ENCODE measurements at regions not wholly inside any gene's neighbourhood (a gene's known extent, or its start where the extent isn't known, plus 50 kb on each side); places are given as distances from the start of the nearest gene placed in this dataset.

DNA sequence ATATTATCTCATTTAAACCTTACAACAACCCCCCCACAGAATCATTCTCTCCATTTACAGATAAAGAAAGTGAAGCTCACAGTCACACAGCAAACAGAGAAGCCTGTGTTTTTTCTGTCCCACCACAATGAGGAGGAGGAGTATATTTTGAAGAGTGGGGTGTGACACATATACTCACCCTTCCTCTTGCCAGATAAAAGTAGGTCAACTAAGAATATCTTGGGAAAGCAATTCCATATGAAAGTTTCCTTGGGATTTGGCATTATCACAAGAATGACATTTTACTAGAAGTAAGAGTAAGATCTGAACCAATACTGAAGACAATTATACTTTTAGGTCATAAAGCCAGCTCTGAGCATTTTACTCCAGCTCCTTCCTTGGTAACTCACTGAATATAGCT is 287.5 kb upstream of the HTR2A start:
- Mint-ChIP-seq H3K4me3 (no peak overlapping the region), H3K9me3 (no peaks in the 10 kb centered on the region; the same call in 1 of the 2 replicates), H3K4me1 (ENCODE audit: low read depth) (peaks cover 21% of the 10 kb centered on the region; the same call in 1 of the 2 replicates), H3K27me3 (ENCODE audit: insufficient read depth) (no peaks in the 10 kb centered on the region), H3K36me3 (ENCODE audit: low read depth) (no peaks in the 10 kb centered on the region), H3K27ac (no peak overlapping the region)
- TF ChIP-seq, protein P1, sequence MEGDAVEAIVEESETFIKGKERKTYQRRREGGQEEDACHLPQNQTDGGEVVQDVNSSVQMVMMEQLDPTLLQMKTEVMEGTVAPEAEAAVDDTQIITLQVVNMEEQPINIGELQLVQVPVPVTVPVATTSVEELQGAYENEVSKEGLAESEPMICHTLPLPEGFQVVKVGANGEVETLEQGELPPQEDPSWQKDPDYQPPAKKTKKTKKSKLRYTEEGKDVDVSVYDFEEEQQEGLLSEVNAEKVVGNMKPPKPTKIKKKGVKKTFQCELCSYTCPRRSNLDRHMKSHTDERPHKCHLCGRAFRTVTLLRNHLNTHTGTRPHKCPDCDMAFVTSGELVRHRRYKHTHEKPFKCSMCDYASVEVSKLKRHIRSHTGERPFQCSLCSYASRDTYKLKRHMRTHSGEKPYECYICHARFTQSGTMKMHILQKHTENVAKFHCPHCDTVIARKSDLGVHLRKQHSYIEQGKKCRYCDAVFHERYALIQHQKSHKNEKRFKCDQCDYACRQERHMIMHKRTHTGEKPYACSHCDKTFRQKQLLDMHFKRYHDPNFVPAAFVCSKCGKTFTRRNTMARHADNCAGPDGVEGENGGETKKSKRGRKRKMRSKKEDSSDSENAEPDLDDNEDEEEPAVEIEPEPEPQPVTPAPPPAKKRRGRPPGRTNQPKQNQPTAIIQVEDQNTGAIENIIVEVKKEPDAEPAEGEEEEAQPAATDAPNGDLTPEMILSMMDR (IDR thresholded peaks at IDR 0.05) = no peak
- DNase-seq = no peak

DNA sequence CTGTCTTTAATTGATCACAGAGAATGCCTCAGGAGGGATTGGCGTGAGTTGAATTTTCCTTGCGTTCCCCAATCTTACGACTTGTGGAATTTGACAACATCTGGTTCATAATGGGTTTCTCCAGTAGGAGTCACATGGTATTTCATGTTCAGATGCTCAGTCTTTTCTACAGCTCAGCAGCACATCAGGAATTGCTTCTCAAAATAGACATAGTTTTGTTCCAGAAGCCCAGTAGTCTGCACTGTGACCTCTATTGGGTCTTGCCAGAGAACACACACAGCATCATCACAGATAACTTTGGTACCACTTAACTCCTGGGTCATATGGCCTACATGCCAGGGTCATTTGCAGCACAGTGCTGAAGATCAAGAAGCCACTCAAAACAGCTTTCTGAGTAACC is 282.5 kb upstream of the HTR2A start:
- H3K9me3 Mint-ChIP-seq = no peaks in the 10 kb centered on the region; the same call in 1 of the 2 replicates
- peaks cover 3% of the 10 kb centered on the region; the same call in 1 of the 2 replicates for H3K27me3 Mint-ChIP-seq (ENCODE audit: insufficient read depth)
- no peak overlapping the region for H3K27ac Mint-ChIP-seq
- DNase-seq = no peak
- TF ChIP-seq, protein P1 (IDR thresholded peaks at IDR 0.05) = no peak
- no peak overlapping the region for H3K4me3 Mint-ChIP-seq
- H3K36me3 Mint-ChIP-seq (ENCODE audit: low read depth) = no peaks in the 10 kb centered on the region
- H3K4me1 Mint-ChIP-seq (ENCODE audit: low read depth) = peaks cover 22% of the 10 kb centered on the region; the same call in 1 of the 2 replicates

DNA sequence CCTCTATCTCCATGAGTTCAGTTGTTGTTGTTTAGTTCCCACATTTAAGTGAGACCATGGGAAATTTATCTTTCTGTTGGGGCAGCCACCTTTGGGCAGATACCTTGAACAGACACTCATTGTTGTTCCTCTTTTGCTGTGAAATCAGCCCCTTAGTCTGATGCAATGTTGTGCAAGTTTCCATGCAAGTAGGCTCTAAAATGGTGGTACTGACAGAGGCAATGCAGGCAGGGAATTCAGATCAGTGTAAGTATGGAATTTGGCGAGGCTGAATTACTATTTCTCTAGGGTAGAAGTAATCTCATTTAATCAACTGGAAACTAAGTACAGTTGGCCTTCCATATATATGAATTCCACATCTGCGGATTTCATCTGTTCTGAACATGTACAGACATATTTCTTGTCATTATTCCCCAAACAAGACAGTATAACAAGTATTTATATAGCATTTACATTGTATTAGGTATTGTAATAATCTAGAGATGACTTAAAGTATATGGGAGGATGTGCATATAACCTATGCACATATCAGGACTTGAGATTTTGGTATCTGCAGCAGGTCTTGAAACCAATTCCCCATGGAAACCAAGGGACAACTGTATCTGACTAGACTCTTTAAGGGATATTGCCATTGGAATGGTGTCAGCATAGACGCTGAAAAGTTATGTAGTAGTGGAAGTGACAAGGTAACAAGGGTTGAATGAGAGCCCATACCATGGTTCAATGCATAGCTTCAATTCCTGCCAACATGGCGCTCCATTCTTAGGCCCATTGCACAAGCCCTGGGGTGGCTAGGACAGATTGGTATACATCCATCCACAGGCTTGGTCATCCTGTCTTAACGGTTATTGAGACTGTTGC is 281.5 kb upstream of the HTR2A start:
- TF ChIP-seq, protein P1 (IDR thresholded peaks at IDR 0.05) = no peak
- peaks cover 17% of the 10 kb centered on the region; the same call in 1 of the 2 replicates for H3K4me1 Mint-ChIP-seq (ENCODE audit: low read depth)

GRCh38 chr13:47175172-47175866 is 278.5 kb upstream of the HTR2A start:
- DNase-seq = peak; percentile 79
- Mint-ChIP-seq H3K27me3 (ENCODE audit: insufficient read depth) (peaks cover 3% of the 10 kb centered on the region; the same call in 1 of the 2 replicates), H3K4me3 (no peak overlapping the region; the same call in 1 of the 2 replicates), H3K4me1 (ENCODE audit: low read depth) (peaks cover 17% of the 10 kb centered on the region; the same call in 1 of the 2 replicates), H3K27ac (peak overlapping the region; percentile 8; the same call in 1 of the 2 replicates), H3K36me3 (ENCODE audit: low read depth) (no peaks in the 10 kb centered on the region), H3K9me3 (no peaks in the 10 kb centered on the region; the same call in 1 of the 2 replicates)
- TF ChIP-seq, protein P1 (IDR thresholded peaks at IDR 0.05) = no peak

More for the DNA sequence above, 281.5 kb upstream of the HTR2A start:
- no peak overlapping the region for H3K4me3 Mint-ChIP-seq
- peaks cover 3% of the 10 kb centered on the region; the same call in 1 of the 2 replicates for H3K27me3 Mint-ChIP-seq (ENCODE audit: insufficient read depth)
- no peak overlapping the region for H3K27ac Mint-ChIP-seq
- DNase-seq = no peak
- no peaks in the 10 kb centered on the region for H3K36me3 Mint-ChIP-seq (ENCODE audit: low read depth)
- H3K9me3 Mint-ChIP-seq = no peaks in the 10 kb centered on the region; the same call in 1 of the 2 replicates

- TF ChIP-seq, protein P1 (IDR thresholded peaks at IDR 0.05) = no peak
- H3K4me1 Mint-ChIP-seq (ENCODE audit: low read depth) = peaks cover 27% of the 10 kb centered on the region; the same call in 1 of the 2 replicates
- H3K4me3 Mint-ChIP-seq = no peak overlapping the region
- no peaks in the 10 kb centered on the region for H3K27me3 Mint-ChIP-seq (ENCODE audit: insufficient read depth)
- H3K9me3 Mint-ChIP-seq = no peaks in the 10 kb centered on the region; the same call in 1 of the 2 replicates
- H3K27ac Mint-ChIP-seq = no peak overlapping the region
- no peak for DNase-seq
- H3K36me3 Mint-ChIP-seq (ENCODE audit: low read depth) = no peaks in the 10 kb centered on the region
Observed at GRCh38 chr13:47170971-47171370, 274.1 kb upstream of the HTR2A start.
